ENCODE measurements at regions not wholly inside any gene's neighbourhood (a gene's known extent, or its start where the extent isn't known, plus 50 kb on each side); places are given as distances from the start of the nearest gene placed in this dataset.
A peak's percentile ranks its signal among the peaks of the same experiment; 100 is the strongest.
"Not testable (repeated sequence)": the region's sequence is repeated elsewhere in the genome, so short reads cannot be mapped to it uniquely, and the experiment has no call there.

DNA sequence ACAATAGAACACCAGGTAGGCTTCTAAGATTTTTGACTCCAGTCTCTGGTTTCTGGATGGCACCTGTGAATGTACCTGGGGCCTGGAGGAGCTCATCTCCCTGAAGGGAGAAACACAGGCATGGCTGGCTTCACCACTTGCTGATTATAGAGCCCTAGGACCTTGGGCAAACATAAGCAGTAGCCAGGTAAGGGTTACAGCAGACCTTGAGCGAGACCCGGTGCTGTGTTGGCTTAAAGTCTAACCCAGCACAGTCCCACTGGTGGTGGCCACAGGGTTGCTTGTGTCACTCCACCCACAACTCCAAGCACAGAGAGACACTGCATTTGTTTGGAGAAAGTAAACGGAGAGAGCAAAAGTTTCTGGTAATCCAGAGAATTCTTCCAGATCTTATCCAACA, 104.7 kb upstream of the SPOPL start:
- no peak for DNase-seq

DNA sequence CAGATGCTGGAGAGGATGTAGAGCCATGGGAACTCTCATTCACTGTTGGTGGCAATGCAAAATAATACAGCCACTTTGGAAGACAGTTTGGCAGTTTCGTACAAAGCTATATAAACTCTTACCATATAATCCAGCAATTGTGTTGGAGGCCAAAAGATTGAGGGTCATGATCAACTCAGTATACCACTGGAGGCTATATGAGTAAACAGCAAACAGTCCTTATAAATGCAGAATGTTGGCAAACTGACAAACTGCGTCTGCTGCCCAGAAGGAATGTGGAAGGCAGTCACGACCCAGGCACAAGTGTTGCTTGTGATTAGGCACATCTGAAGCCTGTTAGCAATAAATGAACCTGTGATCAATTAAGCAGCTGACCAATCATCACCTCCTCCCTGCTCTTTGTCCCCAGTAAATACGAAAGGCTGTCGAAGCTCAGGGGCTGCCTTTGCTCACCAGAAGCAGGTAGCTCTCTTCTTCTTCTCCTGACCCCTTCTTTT, 98.1 kb upstream of the SPOPL start:
- no peak for DNase-seq

DNA sequence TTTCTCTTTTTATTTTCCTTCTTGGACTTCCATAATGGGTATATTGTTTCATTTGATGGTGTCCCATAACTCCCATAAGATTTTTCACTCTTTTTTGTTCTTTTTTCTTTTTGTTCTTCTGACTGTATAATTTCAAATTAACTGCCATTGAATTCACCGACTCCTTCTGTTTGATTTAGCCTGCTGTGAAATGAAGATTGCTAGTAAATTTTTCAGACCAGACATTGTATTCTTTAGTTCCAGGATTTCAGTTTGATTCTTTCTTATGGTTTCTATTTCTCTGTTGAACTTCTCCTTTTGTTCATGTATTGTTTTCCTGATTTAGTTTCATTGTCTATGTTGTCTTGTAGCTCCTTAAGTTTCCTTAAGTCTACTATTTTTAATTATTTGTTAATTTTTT, 87.6 kb upstream of the SPOPL start:
- DNase-seq, result no peak

DNA sequence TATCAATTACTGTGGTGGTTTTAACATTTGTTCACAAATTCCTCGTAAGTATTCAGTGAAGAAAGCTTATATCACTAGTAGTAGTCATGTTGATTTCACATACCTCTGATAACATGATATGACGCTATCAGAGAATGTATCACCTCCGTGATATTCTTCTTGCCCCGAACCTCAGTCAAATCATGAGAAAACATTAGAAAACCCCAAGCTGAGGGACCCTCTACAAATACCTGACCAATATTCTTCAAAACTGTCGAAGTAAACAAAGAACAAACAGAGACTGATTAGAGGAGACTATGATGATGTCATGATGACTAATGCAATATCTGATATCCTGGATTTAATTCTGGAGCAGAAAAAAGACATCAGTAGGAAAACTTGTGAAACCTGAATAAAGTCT, 85.6 kb upstream of the SPOPL start:
- DNase-seq, result no peak

DNA sequence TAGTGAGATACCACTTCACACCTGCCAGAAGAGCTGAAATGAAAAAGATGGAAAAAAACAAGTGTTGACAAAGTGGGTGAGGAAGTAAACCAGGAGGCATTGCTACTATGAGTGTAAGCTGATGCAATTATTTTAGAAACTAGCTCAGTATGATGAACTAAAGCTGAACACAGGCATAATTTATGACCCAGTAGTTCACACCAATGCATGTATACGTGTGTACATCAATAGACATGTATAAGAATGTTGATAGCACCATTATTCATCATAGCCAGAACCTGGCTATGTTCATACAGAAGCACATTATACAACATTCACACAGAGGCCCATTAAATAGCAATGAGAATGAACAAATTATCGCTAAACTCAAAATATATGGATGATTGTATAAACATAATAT, 83.1 kb upstream of the SPOPL start:
- no peak for DNase-seq

DNA sequence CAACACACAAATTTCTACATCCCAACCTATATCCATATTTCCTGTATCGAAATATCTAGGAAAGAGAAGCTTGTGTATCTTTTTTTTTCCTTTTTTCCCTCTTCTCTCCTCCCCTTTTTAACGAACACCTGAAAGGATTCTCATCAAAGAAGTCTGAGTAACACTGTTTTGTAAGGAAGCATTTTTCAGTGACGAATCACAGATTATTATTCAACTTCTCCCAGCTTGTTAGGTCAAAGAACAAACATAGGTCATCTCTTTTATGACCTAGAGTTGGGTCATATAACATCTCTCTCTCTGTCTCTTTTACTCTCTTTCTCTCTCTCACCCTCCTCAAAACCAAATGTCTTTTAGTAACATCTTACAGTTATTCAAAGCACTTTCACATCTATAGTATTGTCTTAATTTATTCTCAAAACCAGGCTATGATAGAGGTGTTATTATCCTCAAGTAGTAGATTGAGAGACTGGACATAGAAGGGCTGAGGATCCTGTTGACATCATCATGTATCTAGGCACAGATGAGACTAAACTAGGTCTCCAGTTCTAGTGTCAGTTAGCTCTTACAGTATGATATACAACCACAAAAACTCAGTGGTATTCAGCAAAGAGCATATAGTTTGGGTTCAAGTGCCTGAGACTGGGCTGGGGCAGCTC, 80.1 kb upstream of the SPOPL start:
- peak; percentile 33 for DNase-seq

DNA sequence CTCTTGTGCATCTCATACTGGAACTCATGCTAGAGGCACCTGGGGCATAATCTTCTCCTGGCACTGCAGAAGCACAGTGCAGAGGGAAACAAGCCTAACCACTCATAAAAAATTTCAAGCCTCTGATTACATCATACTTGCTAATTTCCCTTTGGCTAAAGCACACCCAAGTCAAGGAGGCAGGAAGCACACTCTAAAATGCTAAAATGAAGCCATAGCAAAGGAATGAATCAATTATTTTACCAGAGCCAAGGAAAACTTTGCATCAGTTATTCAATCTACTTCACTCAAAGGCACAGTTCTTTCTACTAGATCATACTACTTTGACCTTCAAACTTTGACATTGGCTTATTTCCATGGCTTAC, 79.6 kb upstream of the SPOPL start:
- peak; percentile 84 for DNase-seq

DNA sequence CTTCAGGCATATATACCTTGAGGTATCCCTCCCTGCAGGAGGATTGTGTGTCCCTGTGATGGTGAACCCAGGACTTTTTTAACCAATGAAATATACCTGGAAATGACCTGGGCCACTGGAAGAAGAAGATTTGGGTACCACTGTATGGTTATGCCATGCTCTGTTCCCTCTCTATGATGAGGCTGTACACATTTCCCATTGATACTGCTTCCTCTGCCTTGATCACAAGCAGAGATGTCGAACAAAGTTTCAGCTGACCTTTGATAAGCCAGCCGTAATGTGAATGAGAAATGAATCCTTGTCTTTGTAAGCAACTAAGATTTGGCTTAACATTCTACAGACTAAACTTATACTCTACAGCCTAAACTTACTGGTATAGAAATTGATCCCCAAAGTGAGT, 78.4 kb upstream of the SPOPL start:
- DNase-seq, result no peak

DNA sequence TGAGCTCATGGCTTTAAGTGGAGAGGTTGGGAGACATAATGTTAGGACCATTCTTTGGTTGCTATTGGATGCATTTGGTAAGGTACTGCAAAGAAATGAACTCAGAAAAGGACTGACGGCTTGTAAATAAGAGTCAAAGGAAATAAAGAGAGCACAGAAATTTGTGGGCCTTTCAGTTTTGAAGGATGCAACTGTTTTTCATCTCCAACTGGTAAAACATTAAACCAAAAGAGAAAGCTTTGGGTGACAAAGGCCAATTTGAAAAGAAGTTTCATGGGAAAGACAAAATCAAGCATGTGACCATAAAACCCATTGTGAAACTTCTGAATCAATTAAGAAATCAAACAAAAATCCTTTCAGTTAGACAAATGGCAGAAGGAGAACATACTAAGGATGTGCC, 77.8 kb upstream of the SPOPL start:
- DNase-seq, result no peak

DNA sequence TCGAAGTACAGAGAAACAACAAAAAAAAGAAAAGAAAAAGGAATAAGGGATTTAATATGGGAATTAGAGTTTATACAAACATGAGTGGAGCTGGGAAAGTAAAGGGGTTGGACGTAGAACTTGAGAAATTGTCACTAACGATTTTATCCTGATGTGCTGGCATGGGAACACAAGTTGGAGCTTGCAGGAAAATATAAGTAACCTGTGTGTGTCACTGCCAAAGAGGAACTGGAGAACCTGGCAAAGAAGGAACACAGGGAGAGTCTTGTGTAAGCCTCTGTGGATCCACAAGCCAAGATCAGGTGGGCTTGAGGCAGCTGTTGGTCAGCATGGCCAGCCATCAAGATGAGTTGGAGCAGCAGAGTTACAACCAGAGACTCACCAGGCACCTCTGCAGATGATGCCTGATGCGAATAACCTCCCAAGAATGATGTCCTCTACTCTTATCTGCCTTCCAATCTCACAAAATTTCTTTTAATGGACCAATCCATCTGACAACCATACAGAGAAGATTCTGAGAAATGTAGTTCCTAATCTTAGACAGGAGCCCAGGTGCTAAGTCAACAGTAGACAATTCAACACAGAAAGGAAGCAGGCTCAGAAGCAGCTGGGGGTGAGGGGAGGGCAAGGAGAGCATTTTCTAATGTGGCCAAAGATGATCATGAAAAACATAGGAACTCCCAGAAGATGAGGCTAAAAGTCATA, 77.0 kb upstream of the SPOPL start:
- DNase-seq, result no peak

DNA sequence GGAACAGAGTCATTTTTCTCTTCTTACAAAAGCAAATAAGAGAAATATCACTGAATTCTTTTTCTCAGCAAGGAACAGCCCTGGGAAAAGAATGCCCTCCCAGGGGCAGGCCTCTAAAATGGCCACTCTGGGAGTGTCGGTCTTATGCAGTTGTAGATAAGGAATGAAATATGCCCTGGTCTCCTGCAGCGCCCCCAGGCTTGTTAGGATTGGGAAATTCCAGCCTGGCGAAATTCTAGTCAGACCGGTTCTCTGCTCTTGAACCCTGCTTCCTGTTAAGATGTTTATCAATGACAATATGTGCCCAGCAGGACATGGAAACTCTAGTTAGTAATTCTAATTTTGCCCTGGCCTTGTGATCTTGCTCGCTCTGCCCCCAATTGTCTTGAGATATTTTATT, 75.5 kb upstream of the SPOPL start:
- not testable (repeated sequence) for DNase-seq

DNA sequence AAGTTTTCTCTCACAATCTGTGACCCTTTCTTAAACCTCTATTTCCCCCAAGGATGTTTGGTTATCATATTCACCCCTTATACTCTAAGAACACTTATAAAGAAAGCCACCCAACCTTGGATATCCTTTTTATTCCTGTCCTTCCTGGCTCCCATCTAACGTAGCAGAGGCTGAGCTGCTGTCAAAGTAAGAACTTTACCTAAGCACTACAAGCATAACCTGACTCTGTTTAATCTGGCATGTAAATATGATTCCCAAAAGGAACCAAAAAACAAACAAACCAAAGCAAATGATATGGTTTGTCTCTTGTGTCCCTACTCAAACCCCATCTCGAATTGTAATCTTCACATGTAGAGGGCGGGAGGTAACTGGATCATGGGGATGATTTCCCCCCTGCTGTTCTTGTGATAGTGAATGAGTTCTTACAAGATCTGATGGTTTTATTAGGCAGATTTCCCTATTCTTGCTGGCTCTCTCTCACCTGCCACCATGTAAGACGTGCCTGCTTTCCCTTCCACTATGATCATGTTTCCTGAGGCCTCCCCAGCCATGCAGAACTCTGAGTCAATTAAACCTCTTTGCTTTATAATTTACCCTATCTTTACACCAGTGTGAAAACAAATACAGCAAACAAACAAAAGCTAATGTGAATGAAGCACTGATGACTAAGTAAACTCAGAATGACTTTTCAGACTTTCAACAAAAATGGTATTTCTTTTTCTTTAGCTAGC, 72.7 kb upstream of the SPOPL start:
- no peak for DNase-seq

DNA sequence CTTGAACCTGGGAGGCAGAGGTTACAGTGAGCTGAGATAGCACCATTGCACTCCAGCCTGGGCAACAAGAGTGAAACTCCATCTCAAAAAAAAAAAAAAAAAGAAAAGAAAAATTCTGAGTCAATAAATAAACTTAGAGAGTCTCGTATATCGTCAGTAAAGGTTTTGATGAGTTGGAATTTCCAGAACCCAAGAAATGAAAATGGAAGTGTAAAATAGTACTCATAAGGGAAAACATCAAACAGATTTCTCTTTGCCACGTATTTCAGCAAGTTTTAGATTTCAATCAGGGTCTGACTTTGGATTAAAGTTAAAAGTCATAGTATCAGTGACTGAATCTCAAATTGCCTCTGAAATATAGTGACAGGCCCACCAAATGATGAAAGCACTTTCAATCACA, 71.4 kb upstream of the SPOPL start:
- DNase-seq, result no peak

DNA sequence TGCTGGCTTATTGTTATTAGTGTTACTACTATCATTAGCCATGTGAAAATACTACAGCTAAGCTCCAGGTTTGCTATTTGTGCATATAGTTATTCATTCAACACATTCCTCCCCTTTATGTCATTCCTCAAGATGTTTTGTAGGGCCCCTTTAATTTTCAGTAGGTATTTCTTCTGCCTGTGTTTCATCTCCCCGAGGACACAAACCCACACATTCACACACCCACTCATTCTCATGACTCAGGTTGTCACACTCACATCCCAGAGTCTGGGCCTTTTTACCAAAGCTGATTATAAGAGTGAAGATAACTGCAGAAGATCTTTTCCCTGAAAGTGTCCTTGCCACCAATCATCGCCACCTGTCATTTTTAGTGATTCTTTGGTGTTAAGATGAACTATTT, 68.6 kb upstream of the SPOPL start:
- DNase-seq, result peak; percentile 20

DNA sequence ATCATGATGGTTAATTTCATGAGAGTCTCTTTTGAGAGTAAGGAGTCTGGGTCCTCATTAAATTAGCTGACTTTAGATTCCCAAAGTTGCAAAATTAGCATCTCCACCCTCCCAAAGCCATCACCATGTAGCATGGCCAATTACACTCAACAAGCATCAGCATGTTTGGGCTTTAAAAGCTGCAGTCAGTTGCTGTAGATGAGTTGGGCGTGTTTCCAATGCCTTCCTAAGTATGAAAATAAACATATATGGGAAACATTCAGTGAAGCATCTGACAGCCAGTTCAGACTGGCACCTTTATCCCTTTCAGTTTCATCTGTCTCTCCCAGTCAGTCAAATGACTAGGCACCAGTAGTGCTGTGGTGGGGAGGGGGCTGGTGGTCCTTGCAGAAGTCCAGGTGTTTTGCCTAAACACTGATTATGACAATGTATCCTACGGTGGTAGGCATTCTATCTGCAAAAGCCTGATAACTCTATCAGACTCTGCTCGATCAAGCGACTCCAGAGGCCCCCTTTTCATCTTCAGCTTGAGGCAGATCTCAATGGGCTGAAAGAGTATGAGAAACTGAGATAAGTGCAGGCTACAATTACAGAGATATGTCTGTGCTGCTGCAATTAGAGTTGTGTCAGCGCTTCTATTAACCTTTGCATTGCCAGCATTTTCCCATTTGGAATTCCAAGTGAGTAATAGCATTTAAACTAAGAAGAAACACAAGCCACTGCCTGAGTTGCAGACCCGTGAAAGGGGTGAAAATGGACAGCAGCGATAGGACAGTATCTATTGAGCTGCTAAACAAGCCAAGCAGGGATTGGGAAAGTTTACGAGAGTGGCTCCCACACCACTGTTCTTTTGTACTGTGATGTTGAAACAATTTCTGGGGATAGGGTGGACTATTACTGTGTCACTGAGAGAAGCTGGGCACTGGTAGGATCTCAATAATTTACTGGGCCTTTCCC, 67.3 kb upstream of the SPOPL start:
- no peak for DNase-seq

DNA sequence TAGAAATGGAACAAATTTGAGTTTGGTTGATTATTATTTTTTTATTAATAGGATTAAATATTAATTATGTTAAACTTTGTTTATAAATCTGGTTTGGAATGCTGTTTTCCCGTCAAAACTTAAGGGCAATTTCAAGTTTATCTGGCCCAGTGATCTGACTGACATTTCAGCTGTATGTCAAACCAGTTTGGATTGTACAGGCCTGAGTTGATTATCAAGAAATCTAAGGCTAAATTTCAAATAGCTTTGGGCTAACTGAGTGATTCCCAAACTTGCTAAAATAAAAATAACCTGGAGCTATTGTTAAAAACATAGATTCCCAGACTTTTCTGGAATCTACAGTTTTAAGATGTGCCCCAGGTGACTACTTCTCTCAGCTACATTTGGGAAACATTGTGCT, 65.9 kb upstream of the SPOPL start:
- no peak for DNase-seq

DNA sequence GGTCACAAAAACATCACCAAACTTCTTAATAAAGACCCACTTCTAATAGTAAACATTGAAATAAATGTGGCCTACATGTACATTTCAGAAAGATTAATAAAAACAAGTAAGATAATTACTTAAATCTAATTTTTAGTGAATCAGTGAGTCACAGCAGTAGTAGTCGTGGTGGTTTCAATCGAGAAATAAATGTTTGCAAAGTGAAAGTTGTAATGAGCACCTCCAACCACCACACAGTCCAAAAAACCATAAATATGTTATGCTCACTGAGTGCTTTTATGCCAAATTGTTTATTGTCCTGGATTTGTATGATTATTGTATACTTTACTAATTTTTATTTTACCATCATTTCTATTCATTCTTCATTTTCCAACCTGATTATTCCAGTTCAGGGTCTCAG, 61.8 kb upstream of the SPOPL start:
- no peak for DNase-seq

DNA sequence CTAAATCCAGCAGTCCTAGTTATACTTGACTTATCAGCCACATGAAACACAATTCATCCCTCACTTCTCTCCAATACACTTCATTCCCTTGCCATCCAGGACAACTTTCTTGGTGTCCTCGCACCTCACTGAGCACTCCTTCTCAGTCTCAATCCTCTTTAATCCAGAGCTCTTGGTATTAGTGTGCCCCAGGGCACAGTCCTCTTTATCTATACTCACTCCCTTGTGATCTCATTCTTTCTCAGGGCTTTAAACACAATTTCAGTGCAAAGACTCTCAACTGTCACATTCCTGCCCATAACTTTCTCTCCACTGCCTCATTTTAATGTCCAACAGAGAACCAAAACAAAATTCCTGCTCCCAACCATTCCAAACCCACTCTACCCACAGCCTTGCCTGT, 60.8 kb upstream of the SPOPL start:
- no peak for DNase-seq

DNA sequence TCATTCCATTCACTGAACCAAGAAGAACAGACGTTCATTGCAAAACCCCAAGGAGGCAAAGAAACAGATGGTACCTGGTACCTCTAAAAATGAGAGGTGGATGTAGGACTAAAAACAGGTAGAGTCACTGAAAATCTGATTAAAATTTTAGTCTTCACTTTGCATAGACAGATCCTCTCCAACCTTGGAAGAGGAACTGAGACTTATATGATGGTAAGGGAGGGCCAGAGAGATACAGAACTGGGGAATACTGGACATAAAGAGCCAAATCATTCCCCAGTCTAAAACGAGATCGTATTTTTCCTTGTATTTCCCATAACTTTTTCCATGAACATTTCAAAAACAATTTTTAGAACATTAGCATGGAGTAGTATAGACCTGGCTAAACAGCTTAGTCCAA, 59.7 kb upstream of the SPOPL start:
- no peak for DNase-seq

DNA sequence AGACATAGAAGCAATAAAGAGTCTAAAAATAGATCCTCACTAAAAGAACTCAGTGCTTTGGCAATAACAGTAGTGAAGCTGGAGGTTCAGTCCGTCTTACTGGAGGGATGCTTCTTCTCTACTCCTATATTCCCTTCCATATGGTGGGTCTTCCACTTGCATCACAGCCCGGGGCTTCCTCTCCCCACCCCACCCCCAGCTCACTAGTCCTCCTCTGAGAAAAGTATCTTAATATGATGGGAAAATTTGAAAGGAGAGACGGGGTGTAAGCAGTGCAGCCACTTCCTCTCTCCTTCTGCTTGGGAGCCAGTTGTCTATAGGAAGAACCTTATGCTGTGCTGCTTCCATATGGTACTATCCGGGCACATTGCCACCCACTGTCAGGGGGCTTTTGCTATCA, 57.2 kb upstream of the SPOPL start:
- no peak for DNase-seq

DNA sequence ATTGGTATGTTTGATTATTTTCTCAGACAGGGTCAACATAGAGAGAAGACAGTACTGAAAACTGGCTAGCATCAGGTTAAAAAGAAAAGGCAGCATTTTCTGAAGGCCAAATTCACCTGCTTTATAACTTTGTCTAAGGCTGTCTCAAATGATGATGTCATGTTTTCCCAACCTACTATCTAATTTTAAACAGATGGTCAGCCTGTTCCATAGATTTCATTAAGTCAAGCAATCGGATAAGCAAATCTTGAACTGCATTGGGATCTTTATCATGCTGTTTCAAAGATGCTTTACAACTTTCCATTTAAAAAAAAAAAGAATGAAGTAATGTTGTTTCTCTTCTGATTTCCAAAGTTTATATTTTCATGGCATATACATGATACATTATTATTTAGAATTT, 56.3 kb upstream of the SPOPL start:
- DNase-seq, result no peak

DNA sequence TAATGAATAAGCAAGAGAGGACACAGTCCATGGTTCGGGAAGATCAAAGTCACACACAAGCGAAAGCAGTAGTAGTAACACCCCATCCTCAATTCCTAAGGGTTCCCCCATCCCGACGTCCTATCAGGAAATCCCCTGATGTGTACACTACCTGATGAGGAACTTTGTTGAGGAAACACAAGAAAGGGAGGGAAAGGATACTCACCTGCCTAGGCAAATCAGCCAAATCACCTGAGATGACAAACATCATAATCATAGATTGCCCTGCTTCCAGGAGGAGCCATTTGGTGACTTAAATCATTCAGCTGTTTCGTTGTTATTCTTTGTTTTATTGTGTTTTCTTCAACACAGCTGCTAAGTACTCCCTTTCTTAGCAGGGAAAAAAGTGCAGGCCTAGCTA, 55.5 kb upstream of the SPOPL start:
- no peak for DNase-seq
